SK-N-DZ (cell line): ENCODE measurements at regions not wholly inside any gene's neighbourhood (a gene's known extent, or its start where the extent isn't known, plus 50 kb on each side); places are given as distances from the start of the nearest gene placed in this dataset.

Source experiments
- DNase-seq: peaks from one replicate; pipeline ENCODE4 v3.0.0-alpha.2; 2015; ENCODE audit warnings: low spot score

DNA sequence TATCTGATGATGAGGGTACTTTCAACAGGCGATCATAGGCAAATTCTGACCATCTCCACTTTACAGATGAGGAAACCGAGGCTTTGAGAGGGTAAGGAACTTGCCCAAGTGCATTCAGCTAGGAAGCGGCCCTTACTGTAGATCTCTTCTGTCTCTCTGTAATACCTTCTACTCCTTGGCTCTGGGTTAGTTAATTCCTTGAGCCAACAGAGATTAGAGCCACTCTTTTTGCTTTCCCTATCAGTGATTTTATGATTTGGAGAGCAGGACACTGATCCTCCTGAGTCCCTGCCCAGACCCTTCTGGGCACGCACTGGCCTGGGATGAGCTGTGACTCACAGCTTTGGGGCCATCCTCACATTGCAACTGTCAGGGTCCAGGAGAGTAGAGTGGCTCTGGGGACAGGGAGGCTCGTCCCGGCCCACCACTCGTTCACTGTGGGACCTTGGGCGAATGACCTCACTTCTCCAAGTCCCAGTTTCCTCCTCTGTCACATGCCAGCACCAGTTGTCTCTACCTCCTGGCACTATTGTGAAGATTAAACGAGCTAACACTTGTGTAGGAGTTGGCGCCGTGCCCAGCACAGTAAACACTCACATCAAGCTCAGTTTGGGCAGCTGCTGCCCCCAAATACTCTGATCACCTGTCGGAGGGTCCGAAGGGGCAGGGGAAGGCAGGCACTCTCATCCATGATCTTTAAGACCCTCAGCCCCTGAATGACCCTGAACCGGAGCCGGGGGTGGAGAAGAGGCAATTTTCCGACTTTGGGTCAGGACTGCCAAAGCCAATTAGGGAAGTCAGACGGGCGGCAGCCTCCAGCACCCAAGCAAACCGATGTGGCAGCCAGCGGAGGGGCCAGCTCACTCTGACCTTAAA, 235.0 kb downstream of the MIAT start:
- DNase-seq, result no peak

DNA sequence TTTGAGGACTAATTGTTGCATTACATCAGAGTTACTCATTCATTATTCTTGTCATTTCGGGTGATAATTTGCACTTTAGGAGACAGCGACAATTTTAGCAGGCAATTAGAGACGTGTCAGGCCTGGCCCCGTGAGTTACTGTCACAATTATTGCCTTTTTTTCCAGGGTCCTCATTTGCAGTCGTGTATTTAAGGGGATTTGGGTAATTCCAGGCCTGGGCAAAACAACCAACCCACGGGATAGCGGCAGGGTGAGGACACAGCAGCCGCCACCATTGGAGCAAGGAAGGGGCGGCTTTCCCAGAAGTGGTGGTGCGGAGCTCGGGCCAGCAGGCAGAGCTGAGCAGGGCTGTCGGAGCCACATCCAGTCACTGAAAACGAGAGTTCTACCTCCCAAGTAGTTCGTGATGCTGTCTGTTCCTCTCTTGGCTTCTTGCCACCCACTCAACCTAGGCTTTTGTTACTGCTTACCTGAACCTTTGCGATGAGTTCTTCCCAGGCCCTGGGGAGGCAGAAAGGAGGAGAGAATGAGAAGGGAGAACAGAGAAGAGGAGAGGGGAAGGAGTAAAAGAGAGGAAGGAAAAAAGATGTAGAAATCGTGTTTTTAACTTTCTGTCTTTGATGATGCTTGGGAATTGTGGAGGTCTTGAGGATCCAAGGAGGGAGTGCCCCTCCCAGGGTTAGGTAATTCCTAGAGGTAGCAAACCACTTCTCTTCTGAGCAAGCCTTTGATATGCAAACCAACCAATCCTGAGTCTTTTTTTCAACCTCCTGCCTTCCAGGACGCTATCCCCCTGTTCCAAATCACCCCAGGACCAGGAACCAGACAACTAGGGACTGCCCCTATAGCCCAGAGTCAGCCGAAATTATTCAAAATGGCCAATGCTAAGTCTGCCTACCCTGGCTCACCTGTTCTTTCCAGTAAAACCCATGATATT, 236.1 kb downstream of the MIAT start:
- no peak for DNase-seq

DNA sequence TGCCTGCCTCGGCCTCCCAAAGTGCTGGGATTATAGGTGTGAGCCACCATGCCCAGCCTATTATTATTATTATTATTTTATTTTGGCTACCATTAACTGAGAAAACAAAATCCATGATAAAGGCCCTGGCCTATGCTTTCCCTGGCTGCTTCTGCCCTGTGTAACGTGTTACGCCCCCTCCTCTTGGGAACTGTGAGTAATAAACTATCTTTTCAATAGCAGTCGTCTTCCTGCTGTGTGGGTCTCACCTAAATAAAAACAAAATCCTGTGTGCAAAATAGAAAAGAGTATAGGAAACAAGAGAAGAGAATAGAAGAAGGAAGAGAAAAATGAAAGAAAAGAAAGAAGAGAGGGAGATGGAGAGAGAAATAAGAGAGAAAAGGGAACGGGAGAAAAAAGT, 237.0 kb downstream of the MIAT start:
- DNase-seq, result no peak

DNA sequence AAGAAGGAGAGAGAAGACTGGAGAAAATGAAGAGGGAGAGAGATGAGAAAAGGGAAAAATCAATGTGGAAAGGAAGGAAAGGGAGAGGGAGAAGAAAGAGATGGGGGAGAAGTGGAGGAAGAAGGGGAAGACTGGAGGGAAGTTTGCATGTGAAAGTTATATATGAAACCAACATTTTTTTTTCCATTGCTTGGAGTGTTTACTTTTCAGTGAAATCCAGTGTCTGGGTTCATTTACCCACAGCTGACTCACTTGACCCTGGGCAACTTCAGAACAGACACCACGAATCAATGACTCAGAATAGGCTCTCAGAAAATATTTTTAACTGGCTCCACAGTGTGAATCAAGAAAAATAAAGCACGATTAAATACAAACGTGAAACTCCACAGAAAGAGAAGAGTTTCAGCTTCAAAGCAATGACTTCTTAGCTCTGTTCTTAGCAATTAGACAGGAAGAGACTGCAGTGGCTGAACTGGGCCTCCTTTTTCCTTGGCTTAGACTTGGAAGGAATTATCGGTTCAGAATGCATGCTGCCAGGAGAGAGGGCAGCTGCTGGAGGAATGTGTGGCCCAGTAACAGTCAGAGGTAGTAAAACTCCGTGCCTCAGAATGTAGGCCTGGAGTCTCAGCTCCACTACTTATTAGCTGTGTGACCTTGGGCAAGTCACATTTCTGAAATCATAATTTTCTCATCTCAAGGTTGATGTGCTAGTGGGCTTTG, 237.5 kb downstream of the MIAT start:
- no peak for DNase-seq

DNA sequence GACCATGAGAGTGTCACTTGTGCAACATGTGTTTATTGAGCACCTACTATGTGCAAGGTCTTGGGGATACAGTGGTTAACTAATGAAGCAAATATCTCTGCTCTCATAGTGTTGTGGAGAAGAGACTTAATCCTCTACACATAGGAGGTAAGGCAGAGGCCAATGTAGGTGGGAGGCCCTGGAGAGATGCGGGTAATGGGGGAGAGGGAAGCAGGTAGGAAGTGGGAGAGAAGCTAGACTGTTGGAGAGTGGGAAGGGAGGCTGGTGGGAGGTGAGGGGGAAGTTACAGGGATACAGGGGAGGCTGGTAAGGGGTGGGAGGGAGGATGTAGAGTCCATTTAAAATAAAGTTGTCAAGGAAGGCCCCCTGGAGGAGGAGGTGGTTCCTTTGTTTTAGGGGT, 240.0 kb downstream of the MIAT start:
- DNase-seq, result no peak

DNA sequence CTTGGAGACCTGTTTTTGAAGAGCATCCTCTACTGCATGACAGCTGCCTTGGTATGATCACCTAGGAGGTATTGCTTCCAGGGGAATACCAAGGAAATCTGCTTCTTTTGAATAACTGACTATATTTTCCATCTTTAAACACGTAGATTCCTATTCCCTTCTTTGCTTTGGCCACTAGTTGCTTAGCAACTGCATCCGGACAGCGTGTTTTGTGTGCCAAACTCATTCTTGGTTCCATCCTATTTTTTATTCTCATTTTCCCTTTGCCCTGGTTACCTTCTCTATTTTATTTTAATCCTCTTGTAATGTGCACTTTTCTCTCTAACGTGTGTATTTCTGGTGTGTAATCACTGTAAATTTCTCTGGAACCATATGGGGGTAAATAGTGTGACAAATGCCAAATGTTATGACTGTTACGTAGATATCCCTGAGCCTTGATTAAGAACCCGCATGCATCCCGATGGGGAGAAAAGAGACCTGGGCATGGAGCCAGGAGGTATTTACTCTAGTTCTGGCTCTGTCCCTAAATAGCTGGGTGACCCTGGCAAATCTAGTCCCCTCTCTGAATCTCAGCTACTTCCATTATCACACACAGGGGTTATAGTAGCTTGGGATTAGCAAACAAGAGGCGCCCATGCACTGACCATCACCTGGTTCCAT, 241.7 kb downstream of the MIAT start:
- DNase-seq, result no peak

DNA sequence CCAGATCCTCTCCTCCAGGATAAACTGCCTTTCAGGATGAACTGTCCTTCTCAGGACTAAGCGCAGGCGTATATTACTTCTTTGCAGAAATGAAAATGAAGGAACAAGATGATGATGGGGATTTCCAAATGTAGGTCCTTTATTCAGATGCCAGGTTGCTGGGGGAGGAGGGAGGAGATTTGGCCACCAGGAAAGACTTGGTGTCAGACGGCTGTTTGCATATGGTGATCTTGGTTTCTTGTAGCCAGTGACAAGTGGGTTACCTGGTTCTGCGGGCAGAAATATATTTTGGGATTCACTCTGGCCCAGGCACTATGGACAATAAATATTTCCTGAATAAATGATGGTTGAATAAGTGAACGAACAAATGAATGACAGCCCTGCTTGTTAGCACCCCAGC, 243.4 kb downstream of the MIAT start:
- DNase-seq, result no peak

DNA sequence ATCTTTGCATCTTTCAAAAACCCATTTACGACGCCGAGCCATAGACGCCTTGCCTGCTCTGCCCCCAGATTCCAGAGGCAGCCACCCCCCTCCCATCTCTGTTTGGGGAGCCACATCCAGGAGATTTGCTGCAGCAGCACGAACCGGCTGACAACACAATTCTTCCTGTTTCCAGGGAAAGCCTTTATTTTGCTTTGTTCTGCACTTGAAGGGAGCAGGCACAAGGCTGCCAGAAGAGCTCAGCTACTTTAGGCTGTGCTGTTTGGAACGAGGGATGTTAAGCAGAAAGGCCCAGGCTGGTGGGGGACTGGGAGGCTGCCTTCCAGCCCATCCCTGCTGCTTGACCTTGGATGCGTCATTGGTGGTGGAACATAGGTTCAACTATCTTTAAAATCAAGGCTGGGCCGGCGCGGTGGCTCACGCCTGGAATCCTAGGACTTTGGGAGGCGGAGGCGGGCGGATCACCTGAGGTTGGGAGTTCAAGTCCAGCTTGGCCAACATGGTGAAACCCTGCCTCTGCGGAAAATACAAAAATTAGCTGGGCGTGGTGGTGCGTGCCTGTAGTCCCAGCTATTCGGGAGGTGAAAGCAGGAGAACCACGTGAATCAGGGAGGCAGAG, 243.9 kb downstream of the MIAT start:
- DNase-seq, result no peak

DNA sequence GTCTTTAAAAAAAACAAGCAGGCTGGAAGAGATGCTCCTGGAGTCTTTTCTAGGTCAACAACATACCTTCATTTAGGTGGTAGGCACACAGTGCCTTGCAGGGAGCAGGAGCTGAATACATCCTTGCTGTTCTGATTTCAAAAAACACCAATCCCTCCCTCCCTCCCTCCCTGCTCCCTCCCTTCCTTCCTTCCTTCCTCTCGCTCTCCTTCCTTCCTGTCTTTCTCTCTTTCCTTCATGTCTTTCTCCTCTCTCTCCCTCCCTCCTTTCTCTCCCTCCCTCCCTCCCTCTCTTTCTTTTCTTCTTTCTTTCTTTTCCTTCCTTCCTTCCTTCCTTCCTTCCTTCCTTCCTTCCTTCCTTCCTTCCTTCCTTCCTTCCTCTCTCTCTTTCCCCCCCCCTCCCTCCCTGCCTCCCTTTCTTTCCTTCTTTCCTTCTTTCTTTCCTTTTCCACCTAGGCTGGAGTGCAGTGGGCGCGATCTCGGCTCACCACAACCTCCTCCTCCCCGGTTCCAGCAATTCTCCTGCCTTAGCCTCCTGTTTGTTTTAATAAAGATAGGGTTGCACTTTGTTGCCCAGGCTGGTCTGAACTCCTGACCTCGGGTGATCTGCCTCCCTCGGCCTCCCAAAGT, 245.1 kb downstream of the MIAT start:
- DNase-seq, result no peak

DNA sequence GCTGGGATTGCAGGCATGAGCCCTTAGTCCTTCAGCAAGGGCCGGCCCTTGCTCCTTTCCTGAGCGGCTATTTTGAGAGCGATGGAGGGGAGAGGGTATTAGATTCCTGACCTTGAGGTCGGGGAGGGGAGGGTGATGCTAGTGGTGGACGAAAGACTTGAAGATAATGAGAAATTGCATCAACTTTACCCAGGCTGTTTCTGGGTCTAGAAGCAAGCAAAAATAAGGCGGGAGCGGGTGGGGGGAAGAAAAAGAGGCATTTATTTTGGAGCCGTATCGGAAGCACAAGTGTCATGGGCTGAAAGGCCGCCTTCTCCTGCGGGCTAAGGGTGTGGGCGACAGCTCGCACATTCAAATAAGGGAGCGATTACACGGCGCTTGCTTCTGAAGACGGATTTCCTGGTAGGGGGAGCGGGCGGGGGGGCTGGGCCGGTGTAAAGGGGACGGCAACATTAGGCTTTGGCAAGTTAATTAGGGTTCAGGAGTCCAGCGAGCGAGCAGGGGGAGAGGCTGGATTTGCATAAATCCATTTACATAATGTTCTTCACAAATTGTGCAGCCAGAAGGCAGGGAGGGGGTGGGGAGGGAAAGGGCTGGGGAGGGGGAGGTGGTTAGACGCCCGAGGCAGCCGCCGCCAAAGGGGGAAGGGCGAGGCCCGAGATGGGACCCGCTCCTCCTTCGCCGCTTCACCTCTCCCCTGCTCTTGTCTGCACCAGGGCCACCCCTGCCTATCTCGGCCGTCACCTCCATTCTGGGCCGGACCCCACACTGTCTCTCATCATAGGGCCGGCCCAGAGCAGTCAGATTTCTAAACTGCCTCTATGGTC, 245.9 kb downstream of the MIAT start:
- DNase-seq, result no peak

DNA sequence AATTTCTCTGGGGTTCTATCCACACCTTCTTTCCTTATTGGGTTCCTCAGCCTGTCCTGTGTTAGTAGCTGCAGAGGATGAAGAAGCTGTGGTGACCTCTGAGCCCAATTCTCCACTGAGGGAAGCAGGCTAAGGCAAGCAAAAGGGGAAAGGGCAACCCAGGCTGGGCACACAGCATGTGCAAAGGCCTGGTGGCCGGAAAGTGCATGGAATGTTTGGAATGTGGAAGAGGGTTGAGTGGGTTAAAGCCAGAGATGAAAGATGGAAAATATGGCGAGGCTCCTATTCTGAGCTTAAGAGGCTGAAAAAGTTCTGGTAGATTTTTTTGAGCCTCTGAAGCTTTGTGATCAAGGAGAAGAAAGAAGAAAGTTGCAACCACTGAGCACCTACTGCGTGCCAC, 247.1 kb downstream of the MIAT start:
- DNase-seq, result no peak

DNA sequence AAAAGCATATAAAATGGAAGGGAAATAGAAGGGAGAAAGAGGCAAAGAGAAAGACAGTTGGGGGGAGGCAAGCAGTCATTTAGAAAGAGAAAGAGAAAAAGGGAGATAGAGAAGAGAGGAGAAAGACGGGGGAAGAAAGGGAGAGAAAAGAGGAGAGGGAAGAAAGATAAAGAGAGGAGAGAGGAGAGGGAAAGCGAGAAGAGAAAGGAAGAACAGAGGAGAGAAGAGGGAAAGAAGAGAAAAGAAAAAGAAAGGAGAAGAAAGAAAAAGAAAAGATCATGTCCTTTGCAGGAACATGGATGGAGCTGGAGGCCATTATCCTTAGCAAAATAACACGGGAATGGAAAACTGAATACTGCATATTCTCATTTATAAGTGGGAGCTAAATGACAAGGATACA, 247.7 kb downstream of the MIAT start:
- DNase-seq, result no peak

DNA sequence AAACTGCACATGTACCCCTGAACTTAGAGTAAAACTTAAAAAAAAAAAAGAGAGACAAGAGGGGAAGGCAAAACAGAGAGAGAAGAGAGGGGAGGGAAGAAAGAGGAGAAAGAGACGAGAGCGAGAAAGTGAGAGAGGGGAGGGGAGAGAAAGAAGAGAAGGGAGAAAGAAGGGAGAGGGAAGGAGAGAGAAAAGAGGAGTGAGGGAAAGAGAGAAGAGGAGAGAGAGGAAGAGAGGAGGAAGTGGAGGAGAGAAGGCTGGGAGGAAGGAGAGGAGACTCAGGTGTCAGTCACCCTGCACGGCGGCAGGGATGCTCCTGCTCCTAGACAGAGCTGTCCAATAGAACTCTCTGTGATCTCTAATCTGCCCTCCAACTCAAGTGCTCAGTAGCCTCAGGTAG, 248.3 kb downstream of the MIAT start:
- no peak for DNase-seq

DNA sequence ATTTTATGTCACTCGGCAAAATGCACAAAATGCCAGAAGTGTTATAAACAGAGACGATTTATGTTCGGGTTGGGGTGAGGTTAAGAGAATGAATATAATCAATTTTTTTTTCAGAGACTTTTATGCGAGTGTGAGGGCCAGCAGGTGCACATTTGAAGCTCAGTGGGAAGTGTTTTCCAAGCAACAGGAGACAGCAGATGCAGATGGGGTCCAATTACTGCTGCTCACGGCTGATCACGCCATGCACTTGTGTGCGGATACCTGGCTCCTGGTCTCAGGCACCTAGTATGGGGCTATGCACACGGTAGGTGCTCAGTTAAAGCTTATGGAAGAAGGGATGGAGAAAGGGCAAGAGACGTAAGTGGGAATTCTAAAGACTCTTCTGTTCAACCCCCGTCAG, 249.1 kb downstream of the MIAT start:
- DNase-seq, result no peak

DNA sequence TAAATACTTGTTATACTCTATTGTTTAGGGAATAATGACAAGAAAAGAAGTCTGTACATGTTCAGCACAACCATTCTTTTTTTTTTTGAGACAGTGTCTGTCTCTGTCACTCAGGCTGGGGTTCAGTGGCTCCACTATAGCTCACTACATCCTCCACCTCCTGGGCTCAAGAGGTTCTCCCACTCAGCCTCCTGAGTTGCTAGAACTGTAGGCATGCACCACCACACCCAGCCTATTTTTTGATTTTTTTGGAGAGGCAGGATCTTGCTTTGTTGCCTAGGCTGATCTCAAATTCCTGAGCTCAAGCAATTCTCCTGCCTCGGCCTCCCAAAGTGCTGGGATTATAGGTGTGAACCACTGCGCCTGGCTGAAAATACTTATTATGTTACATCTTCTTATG, 250.0 kb downstream of the MIAT start:
- no peak for DNase-seq

DNA sequence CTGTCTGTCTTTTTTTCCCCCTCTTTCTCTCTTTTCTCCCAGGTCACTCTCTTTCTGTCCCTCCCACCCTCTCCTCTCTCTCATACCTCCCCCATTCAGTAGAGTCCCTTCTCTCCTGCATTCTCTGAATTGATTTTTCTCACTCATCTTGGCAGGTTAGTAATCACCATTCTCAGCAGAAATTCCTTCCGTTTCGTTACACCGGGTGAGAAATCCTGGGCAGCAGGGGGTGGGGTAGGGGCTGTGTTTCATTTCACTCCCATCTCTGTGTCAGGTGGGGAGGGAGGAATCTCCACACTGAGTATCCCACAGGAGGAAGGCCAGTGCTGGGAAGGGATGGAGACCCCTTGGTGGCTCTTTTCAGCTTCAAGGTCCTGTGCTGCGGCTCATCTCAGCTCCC, 253.5 kb downstream of the MIAT start:
- DNase-seq, result no peak

DNA sequence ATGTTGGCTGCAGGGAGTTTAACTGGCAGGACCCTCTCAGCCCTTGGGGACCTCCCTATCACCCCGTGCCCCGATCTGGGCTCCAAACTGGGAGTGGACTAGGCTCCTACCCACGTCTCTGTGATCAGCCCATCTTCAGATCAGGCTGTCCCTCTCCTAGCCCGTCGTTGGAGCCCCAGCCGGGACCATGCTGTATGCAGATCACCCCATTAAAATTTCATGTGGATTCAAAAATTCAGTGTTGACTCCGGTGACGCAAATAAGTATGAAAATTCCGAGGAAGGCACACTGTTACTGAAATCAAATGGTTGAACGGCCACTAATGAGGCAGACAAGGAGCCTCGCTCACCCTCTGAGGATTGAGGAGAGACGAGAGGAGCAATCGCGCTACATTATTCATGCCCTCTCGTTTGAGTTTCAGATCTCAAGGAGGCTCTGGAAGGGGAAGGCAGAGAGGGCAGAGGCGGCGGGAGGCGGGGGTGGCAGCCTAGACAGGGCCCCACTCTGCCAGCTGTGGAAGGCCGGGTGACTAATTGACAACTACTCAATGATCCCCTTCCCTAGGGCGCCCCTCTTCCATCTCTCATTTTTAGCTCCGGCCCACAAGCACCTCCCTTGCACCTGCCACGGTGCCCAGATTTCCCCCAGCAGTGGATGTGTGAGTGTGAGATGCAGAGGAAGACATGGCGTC, 255.4 kb downstream of the MIAT start:
- DNase-seq, result no peak

DNA sequence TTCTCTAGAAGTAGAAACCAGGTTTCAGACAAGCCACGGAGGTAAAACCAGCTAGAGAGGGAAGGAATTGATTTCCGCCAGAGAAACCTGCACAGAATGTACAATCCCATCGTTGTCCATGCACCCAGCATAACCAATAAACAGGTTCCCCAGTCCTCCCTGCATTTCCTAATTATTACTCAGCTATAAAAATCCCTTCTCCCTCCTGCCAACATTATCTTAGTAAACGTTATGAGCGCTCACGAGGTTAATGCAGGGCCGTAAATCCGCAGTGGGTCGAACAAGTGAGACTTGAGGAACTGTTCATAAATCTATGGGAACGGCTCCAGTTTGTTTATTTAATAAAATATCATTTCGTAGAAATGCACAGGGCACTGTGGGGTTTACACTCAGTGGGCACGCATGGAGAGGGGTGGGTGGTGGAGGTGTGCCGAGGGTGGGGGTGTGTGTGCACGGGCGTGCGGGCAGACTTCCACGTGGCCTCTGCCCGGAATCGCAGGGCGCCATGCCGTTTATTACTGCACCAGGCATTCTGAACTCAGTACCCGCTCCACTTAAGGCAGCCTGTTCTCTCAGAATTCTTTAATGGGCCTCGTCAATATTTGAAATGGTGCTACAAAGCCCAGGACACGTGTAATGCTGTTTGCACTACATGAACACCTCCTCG, 257.3 kb downstream of the MIAT start:
- DNase-seq, result no peak

DNA sequence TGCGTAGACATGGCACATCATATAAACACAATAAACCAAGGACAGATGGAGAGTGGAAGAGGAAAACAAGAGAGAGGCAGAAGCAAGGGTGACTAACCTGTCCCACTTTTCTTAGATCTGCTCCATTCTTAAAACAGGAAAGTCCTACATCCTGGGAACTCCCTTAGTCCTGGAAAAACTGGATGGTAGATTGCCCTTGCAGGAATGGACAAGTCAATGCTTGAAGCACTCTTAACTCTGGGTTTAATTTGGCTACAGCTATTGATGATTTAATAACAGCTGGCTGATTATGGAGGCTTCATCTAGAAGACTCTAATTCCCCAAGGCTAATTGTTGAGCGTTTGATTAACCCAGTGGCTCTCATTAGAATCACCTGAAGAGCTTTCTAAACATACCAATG, 258.8 kb downstream of the MIAT start:
- DNase-seq, result no peak
